ENCODE measurements at regions not wholly inside any gene's neighbourhood (a gene's known extent, or its start where the extent isn't known, plus 50 kb on each side); places are given as distances from the start of the nearest gene placed in this dataset.
A peak's percentile ranks its signal among the peaks of the same experiment; 100 is the strongest.

DNA sequence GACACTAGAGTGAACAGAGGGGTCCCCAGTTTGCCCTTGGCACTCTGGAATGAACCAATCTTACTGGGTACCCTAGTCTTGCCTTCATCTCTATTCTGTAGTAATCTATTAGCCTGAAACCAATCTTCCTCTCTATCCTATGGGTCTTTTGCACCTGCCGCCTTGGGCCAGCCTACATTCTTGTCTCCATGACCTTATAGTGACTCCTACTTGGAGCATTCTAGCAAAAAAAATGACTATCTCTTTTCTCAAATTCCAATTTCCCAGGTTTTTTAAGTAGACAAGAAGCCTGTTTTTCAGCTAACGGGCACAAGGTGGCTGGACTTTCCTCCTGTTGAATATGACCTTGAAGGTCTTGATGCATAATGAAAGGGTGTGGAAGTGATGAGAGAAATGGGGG lies 568.7 kb downstream of the TRAM1L1 start:
- H3K36me3 ChIP-seq: no peaks in the 10 kb centered on the region
- no peak overlapping the region for H3K27ac ChIP-seq
- no peak for TF ChIP-seq CTCF (IDR thresholded peaks at IDR 0.05; ENCODE audit: low read depth, low read length)
- H3K4me3 ChIP-seq: no peak overlapping the region
- DNase-seq (ENCODE audit: low read depth in 1 of 2, low spot score in 1 of 2): no peak
- H3K4me1 ChIP-seq (ENCODE audit: low read depth): no peaks in the 10 kb centered on the region
- H3K27me3 ChIP-seq: no peaks in the 10 kb centered on the region
- H3K9me3 ChIP-seq (ENCODE audit: low read depth): no peaks in the 10 kb centered on the region

DNA sequence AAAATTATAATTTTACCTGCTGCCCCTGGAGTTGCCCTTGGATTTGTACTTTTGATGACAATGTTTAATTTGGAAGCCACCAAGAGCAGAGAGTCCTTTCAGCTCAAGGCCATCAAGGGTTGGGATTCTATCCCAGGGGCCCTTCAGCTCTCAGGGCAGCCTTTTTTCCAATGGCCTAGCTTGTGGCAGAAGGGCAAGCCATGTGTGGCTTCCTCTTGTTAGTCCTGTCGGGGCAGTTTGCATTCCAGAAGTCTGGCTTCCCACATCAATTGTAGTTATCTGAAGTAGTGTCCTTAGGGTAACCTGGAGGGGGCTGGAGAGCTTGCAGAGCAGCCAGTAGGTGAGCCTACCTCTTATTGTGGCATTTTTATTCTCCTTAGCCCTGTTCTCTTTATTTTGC lies 569.4 kb downstream of the TRAM1L1 start:
- no peak for TF ChIP-seq CTCF (IDR thresholded peaks at IDR 0.05; ENCODE audit: low read depth, low read length)
- Histone ChIP-seq H3K9me3 (ENCODE audit: low read depth) (no peaks in the 10 kb centered on the region), H3K27ac (no peak overlapping the region), H3K4me1 (ENCODE audit: low read depth) (no peaks in the 10 kb centered on the region), H3K4me3 (no peak overlapping the region), H3K36me3 (no peaks in the 10 kb centered on the region), H3K27me3 (no peaks in the 10 kb centered on the region)
- peak in 1 of 2 donors; percentile 8 for DNase-seq (ENCODE audit: low read depth in 1 of 2, low spot score in 1 of 2)

DNA sequence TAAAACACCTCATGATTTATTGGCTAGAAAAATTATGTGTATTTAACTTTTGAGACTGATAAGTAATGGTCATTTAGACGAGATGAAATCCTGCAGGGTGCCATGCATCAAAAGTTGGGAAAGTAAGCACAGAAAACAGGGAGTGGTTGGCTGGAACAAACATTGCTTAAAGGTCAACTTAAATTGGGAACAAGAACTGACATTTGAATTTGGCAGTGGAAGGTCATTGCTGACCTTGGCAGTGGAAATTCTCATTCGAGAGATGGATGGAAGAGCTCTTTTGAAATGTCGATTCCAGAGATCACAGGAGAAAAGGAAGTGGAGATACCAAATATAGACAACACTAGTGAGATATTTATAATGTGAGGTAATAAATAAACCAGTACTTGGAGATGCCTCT lies 572.8 kb downstream of the TRAM1L1 start:
- Histone ChIP-seq H3K27me3 (no peaks in the 10 kb centered on the region), H3K36me3 (no peaks in the 10 kb centered on the region), H3K4me1 (ENCODE audit: low read depth) (no peaks in the 10 kb centered on the region), H3K9me3 (ENCODE audit: low read depth) (no peaks in the 10 kb centered on the region), H3K27ac (no peak overlapping the region), H3K4me3 (no peak overlapping the region)
- no peak for TF ChIP-seq CTCF (IDR thresholded peaks at IDR 0.05; ENCODE audit: low read depth, low read length)
- DNase-seq (ENCODE audit: low read depth in 1 of 2, low spot score in 1 of 2): no peak

- no peaks in the 10 kb centered on the region for H3K4me1 ChIP-seq (ENCODE audit: low read depth)
- H3K27ac ChIP-seq: no peak overlapping the region
- TF ChIP-seq CTCF (IDR thresholded peaks at IDR 0.05; ENCODE audit: low read depth, low read length): no peak
- peak in 1 of 2 donors; percentile 2 for DNase-seq (ENCODE audit: low read depth in 1 of 2, low spot score in 1 of 2)
- no peaks in the 10 kb centered on the region for H3K36me3 ChIP-seq
- H3K9me3 ChIP-seq (ENCODE audit: low read depth): no peaks in the 10 kb centered on the region
- no peak overlapping the region for H3K4me3 ChIP-seq
- H3K27me3 ChIP-seq: no peaks in the 10 kb centered on the region
Measured at GRCh38 chr4:116501954-116502353, 583.4 kb downstream of the TRAM1L1 start.

DNA sequence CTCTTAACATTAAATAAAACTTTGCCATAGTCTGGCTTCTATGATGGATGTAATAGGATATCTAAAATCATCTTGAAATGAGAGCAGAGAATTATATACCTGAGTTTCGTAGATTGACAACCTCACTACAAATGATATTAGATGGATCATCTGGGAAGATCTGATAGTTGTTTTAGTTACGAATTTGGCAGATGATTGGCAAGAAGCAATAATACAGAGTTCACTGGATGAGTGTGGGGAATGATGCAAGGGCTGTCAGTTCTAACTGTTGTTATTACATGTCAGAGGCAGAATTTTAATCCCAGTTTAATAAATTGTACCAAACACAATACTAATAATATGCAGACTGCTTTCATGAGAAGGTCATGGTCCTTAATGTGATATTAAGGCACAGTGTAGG lies 585.2 kb downstream of the TRAM1L1 start:
- no peaks in the 10 kb centered on the region for H3K27me3 ChIP-seq
- no peak for DNase-seq (ENCODE audit: low read depth in 1 of 2, low spot score in 1 of 2)
- no peak overlapping the region for H3K27ac ChIP-seq
- H3K4me3 ChIP-seq: no peak overlapping the region
- H3K9me3 ChIP-seq (ENCODE audit: low read depth): no peaks in the 10 kb centered on the region
- H3K36me3 ChIP-seq: no peaks in the 10 kb centered on the region
- H3K4me1 ChIP-seq (ENCODE audit: low read depth): no peaks in the 10 kb centered on the region
- no peak for TF ChIP-seq CTCF (IDR thresholded peaks at IDR 0.05; ENCODE audit: low read depth, low read length)

DNA sequence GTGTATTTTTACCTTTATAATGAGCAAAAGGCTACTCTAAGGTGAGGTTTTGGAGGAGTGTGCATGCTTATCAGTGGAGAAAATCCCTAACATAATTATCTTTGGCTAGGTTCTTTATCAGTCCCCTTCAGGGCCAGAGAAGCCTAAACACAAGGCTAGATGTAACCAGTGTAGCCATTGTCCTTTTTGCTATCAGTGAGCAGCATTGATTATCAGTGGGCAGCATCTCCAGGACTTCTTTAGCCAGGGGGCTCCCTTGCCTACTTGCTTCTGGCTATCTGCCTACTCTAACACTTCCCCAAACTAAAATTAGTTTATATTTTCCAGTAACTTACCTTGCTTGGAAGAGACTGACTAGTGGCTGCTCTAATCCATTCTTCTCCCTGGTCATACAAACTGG lies 595.6 kb downstream of the TRAM1L1 start:
- no peaks in the 10 kb centered on the region for H3K9me3 ChIP-seq (ENCODE audit: low read depth)
- no peak overlapping the region for H3K4me3 ChIP-seq
- H3K27me3 ChIP-seq: no peaks in the 10 kb centered on the region
- H3K27ac ChIP-seq: no peak overlapping the region
- no peaks in the 10 kb centered on the region for H3K36me3 ChIP-seq
- H3K4me1 ChIP-seq (ENCODE audit: low read depth): no peaks in the 10 kb centered on the region
- no peak for TF ChIP-seq CTCF (IDR thresholded peaks at IDR 0.05; ENCODE audit: low read depth, low read length)
- no peak for DNase-seq (ENCODE audit: low read depth in 1 of 2, low spot score in 1 of 2)
